ENCODE measurements at regions not wholly inside any gene's neighbourhood (a gene's known extent, or its start where the extent isn't known, plus 50 kb on each side); places are given as distances from the start of the nearest gene placed in this dataset.

- no peak for TF ChIP-seq CTCF (IDR thresholded peaks at IDR 0.05)
Measured at GRCh38 chr7:68015978-68016532, 1019.4 kb downstream of the TYW1 start.

GRCh38 chr7:68020102-68020501 lies 1023.5 kb downstream of the TYW1 start:
- TF ChIP-seq CTCF (IDR thresholded peaks at IDR 0.05), result no peak

- TF ChIP-seq CTCF (IDR thresholded peaks at IDR 0.05), result no peak
Measured at GRCh38 chr7:68025369-68025768, 1028.7 kb downstream of the TYW1 start.

- TF ChIP-seq CTCF (IDR thresholded peaks at IDR 0.05), result no peak
Measured at GRCh38 chr7:68030530-68030929, 1033.9 kb downstream of the TYW1 start.

GRCh38 chr7:68031180-68031943 lies 1034.7 kb downstream of the TYW1 start:
- no peak for TF ChIP-seq CTCF (IDR thresholded peaks at IDR 0.05)

- TF ChIP-seq CTCF (IDR thresholded peaks at IDR 0.05), result no peak
Measured at GRCh38 chr7:68038621-68039314, 1042.1 kb downstream of the TYW1 start.

GRCh38 chr7:68041554-68041953 lies 1044.9 kb downstream of the TYW1 start:
- TF ChIP-seq CTCF (IDR thresholded peaks at IDR 0.05), result no peak
